H1 (cell line): ENCODE measurements at regions not wholly inside any gene's neighbourhood (a gene's known extent, or its start where the extent isn't known, plus 50 kb on each side); places are given as distances from the start of the nearest gene placed in this dataset.

Experiments
- CTCF ChIA-PET: fragments of 300-600 bp; sonication (Branson Sonifier 250); formaldehyde crosslinking; loops from one replicate; lab custom pipeline; 2021; ENCODE audit not compliant: partially characterized antibody; lab: Charles Lee
- POLR2A ChIA-PET: fragments of 300-600 bp; sonication (Branson Sonifier 250); formaldehyde crosslinking; loops from one replicate; lab custom pipeline; 2021; ENCODE audit warnings: inconsistent platforms; ENCODE audit not compliant: partially characterized antibody; lab: Charles Lee
- DNase-seq, 2 experiments: peaks; one replicate each; pipeline versions ENCODE4 v3.0.0 to v3.0.0-alpha.2; 2010 to 2022; ENCODE audit warnings: low spot score in 2 of 2, low read depth in 1 of 2, mixed read lengths in 1 of 2
- FAIRE-seq: peaks from 2 replicates; lab custom pipeline; 2011; peaks lifted over from hg19 to GRCh38; lab: Jason Lieb, UNC
- H2AFZ ChIP-seq: 2 replicates; pipeline ENCODE4 v1.8.1; 2012; ENCODE audit warnings: low read length, inconsistent platforms
- H2AK5ac ChIP-seq: 2 replicates; pipeline ENCODE4 v1.6.1; 2013; ENCODE audit warnings: low read depth, low read length
- H2BK120ac ChIP-seq: replicated peaks from 2 replicates; pipeline ENCODE3; 2013; ENCODE audit warnings: low read depth, low read length, inconsistent platforms
- H2BK12ac ChIP-seq: 2 replicates; pipeline ENCODE4 v1.6.1; 2013; ENCODE audit warnings: low read depth, low read length
- H2BK15ac ChIP-seq: 2 replicates; pipeline ENCODE4 v1.6.1; 2013; ENCODE audit warnings: low read length
- H2BK20ac ChIP-seq: 2 replicates; pipeline ENCODE4 v1.6.1; 2013; ENCODE audit warnings: low read length
- H2BK5ac ChIP-seq: 2 replicates; pipeline ENCODE4 v1.6.1; 2013; ENCODE audit warnings: low read depth, low read length
- H3K14ac ChIP-seq: 2 replicates; pipeline ENCODE4 v1.6.1; 2013; ENCODE audit warnings: inconsistent platforms; ENCODE audit not compliant: insufficient read length
- H3K18ac ChIP-seq: 2 replicates; pipeline ENCODE4 v1.6.1; 2013; ENCODE audit warnings: low read length; ENCODE audit errors: extremely low read depth
- H3K23ac ChIP-seq: 2 replicates; pipeline ENCODE4 v1.6.1; 2013; ENCODE audit warnings: inconsistent platforms; ENCODE audit not compliant: insufficient read length
- H3K23me2 ChIP-seq: 2 replicates; pipeline ENCODE4 v1.6.1; 2013; ENCODE audit warnings: low read depth, low read length
- H3K27ac ChIP-seq: 2 replicates; pipeline ENCODE4 v1.6.1; 2011; ENCODE audit warnings: low read depth, low read length, inconsistent platforms
- H3K27me3 ChIP-seq, 4 experiments: replicated peaks in 1 of 4; 1 replicate in 1 of 4; 2 replicates in 3 of 4; pipeline versions ENCODE4 v1.6.1 to v1.8.1; 2011 to 2013; ENCODE audit warnings: low read length in 3 of 4, mild to moderate bottlenecking in 3 of 4, inconsistent platforms in 2 of 4, mixed read lengths in 2 of 4, moderate library complexity in 1 of 4; ENCODE audit not compliant: control insufficient read depth in 3 of 4, insufficient read depth in 3 of 4; ENCODE audit errors: extremely low read depth in 1 of 4
- H3K36me3 ChIP-seq, 4 experiments: 2 replicates each; pipeline versions ENCODE4 v1.6.1 to v1.8.1; 2011 to 2013; ENCODE audit warnings: mild to moderate bottlenecking in 4 of 4, low read length in 3 of 4, moderate library complexity in 2 of 4, control low read depth in 1 of 4, inconsistent platforms in 1 of 4; ENCODE audit not compliant: insufficient read depth in 4 of 4, control insufficient read depth in 2 of 4
- H3K4ac ChIP-seq: replicated peaks from 2 replicates; pipeline ENCODE3; 2013; ENCODE audit warnings: low read length, low read depth, mixed read lengths, inconsistent platforms; ENCODE audit not compliant: insufficient read length
- H3K4me1 ChIP-seq, 4 experiments: replicated peaks in 1 of 4; 1 replicate in 1 of 4; 2 replicates in 3 of 4; pipeline versions ENCODE4 v1.6.1 to v1.8.1; 2011 to 2013; ENCODE audit warnings: low read length in 3 of 4, inconsistent platforms in 2 of 4, mixed read lengths in 1 of 4; ENCODE audit not compliant: insufficient read depth in 4 of 4, control insufficient read depth in 3 of 4
- H3K4me2 ChIP-seq, 2 experiments: 2 replicates each; pipeline versions ENCODE4 v1.6.1 to v1.8.1; 2011 to 2013; ENCODE audit warnings: low read depth in 2 of 2, low read length in 2 of 2, control low read depth in 1 of 2, inconsistent platforms in 1 of 2, mild to moderate bottlenecking in 1 of 2; ENCODE audit not compliant: insufficient read depth in 1 of 2
- H3K4me3 ChIP-seq, 4 experiments: fragments of 200-600, 300-600 bp in 1 of 4; sonication (generic), shearing (Covaris generic), sonication (Bioruptor Twin) in 1 of 4; 2 replicates each; pipeline versions ENCODE4 v1.5.1 to v1.8.1; 2011 to 2016; ENCODE audit warnings: low read length in 4 of 4, low read depth in 3 of 4, control low read depth in 2 of 4, inconsistent platforms in 2 of 4, mild to moderate bottlenecking in 2 of 4, mixed read lengths in 1 of 4, moderate library complexity in 1 of 4; ENCODE audit not compliant: insufficient read depth in 2 of 4; ENCODE audit errors: extremely low read depth in 1 of 4
- H3K56ac ChIP-seq: replicated peaks from 2 replicates; pipeline ENCODE3; 2013; ENCODE audit warnings: low read depth, mild to moderate bottlenecking, mixed read lengths, low read length, inconsistent platforms; ENCODE audit not compliant: insufficient read length
- H3K79me1 ChIP-seq: 2 replicates; pipeline ENCODE4 v1.6.1; 2013; ENCODE audit warnings: low read depth, low read length, control low read depth
- H3K79me2 ChIP-seq, 2 experiments: 2 replicates each; pipeline versions ENCODE4 v1.6.1 to v1.8.1; 2012 to 2013; ENCODE audit warnings: low read length in 2 of 2, mild to moderate bottlenecking in 2 of 2, inconsistent platforms in 1 of 2; ENCODE audit not compliant: insufficient read depth in 2 of 2, control insufficient read depth in 1 of 2
- H3K9ac ChIP-seq, 4 experiments: replicated peaks in 1 of 4; 1 replicate in 1 of 4; 2 replicates in 3 of 4; pipeline versions ENCODE4 v1.6.1 to v1.8.1; 2011 to 2013; ENCODE audit warnings: low read depth in 3 of 4, low read length in 3 of 4, control low read depth in 2 of 4, mild to moderate bottlenecking in 2 of 4, moderate library complexity in 2 of 4, inconsistent platforms in 1 of 4; ENCODE audit errors: extremely low read depth in 1 of 4
- H3K9me3 ChIP-seq, 2 experiments: 2 replicates each; pipeline versions ENCODE4 v1.6.1 to v1.8.1; 2012 to 2013; ENCODE audit warnings: mild to moderate bottlenecking in 2 of 2, moderate library complexity in 2 of 2, control low read depth in 1 of 2, inconsistent platforms in 1 of 2, low read depth in 1 of 2, low read length in 1 of 2, mixed read lengths in 1 of 2; ENCODE audit not compliant: insufficient read depth in 2 of 2
- H4K20me1 ChIP-seq, 2 experiments: replicated peaks in 1 of 2; 2 replicates each; pipeline versions ENCODE3 to v1.8.1; 2011 to 2013; ENCODE audit warnings: inconsistent platforms in 2 of 2, low read length in 2 of 2, mild to moderate bottlenecking in 1 of 2; ENCODE audit not compliant: insufficient read depth in 2 of 2, control insufficient read depth in 1 of 2
- H4K5ac ChIP-seq: 2 replicates; pipeline ENCODE4 v1.6.1; 2013; ENCODE audit warnings: low read length, low read depth, mixed read lengths, inconsistent platforms; ENCODE audit not compliant: insufficient read length
- H4K8ac ChIP-seq: 2 replicates; pipeline ENCODE4 v1.8.0; 2013; ENCODE audit warnings: mild to moderate bottlenecking, moderate library complexity, low read length, inconsistent platforms; ENCODE audit not compliant: insufficient read depth; ENCODE audit errors: extremely low read depth
- H4K91ac ChIP-seq: replicated peaks from 2 replicates; pipeline ENCODE3; 2013; ENCODE audit warnings: low read length, mixed read lengths, inconsistent platforms; ENCODE audit not compliant: insufficient read length
- ASH2L ChIP-seq: fragments of 200-600, 300-600 bp; sonication (generic); IDR thresholded peaks from one replicate; pipeline ENCODE4 v1.7.1; 2017; ENCODE audit warnings: low read length
- BACH1 ChIP-seq: IDR thresholded peaks from 2 replicates; pipeline ENCODE4 v1.6.1; 2012; ENCODE audit warnings: low read length, improper control_type of control experiment
- CHD2 ChIP-seq: IDR thresholded peaks from 2 replicates; pipeline ENCODE4 v1.6.1; 2012; ENCODE audit warnings: low read length, improper control_type of control experiment
- EP300 ChIP-seq, 2 experiments: IDR thresholded peaks; 1 replicate in 1 of 2; 2 replicates in 1 of 2; pipeline ENCODE4 v1.6.1; 2011 to 2012; ENCODE audit warnings: low read depth in 2 of 2, low read length in 2 of 2, mild to moderate bottlenecking in 2 of 2, borderline replicate concordance in 1 of 2, inconsistent platforms in 1 of 2, moderate library complexity in 1 of 2
- EZH2 ChIP-seq: fragments of 200-600 bp; sonication (generic); IDR thresholded peaks from 2 replicates; pipeline ENCODE4 v1.7.1; 2012; ENCODE audit warnings: low read depth, mild to moderate bottlenecking, moderate library complexity, low read length, inconsistent platforms; ENCODE audit not compliant: severe bottlenecking
- GTF2F1 ChIP-seq: IDR thresholded peaks from 2 replicates; pipeline ENCODE4 v1.6.1; 2012; ENCODE audit warnings: low read depth, low read length, improper control_type of control experiment, borderline replicate concordance
- HDAC2 ChIP-seq, 2 experiments: fragments of 300-600 bp in 1 of 2; sonication (generic) in 1 of 2; IDR thresholded peaks; 2 replicates each; pipeline ENCODE4 v1.6.1; 2011 to 2012; ENCODE audit warnings: low read depth in 2 of 2, low read length in 2 of 2, mild to moderate bottlenecking in 2 of 2, moderate library complexity in 2 of 2, borderline replicate concordance in 1 of 2, inconsistent platforms in 1 of 2
- KDM4A ChIP-seq: IDR thresholded peaks from one replicate; pipeline ENCODE4 v1.7.1; 2012; ENCODE audit warnings: low read depth, mild to moderate bottlenecking, moderate library complexity, low read length, inconsistent platforms; ENCODE audit not compliant: severe bottlenecking
- MAFK ChIP-seq: IDR thresholded peaks from 2 replicates; pipeline ENCODE4 v1.6.1; 2012; ENCODE audit warnings: low read depth, mild to moderate bottlenecking, improper control_type of control experiment, low read length
- POU5F1 ChIP-seq: IDR thresholded peaks from 2 replicates; pipeline ENCODE4 v1.6.1; 2011; ENCODE audit warnings: low read depth, mild to moderate bottlenecking, low read length, moderate library complexity
- RXRA ChIP-seq: IDR thresholded peaks from 2 replicates; pipeline ENCODE4 v1.6.1; 2011; ENCODE audit warnings: low read depth, mild to moderate bottlenecking, low read length, moderate library complexity; ENCODE audit not compliant: insufficient read depth
- SAP30 ChIP-seq: fragments of 300-600 bp; sonication (generic); IDR thresholded peaks from 2 replicates; pipeline ENCODE4 v1.7.1; 2012; ENCODE audit warnings: low read length, moderate library complexity, mild to moderate bottlenecking, inconsistent platforms; ENCODE audit not compliant: insufficient read depth, insufficient replicate concordance
- SIX5 ChIP-seq: IDR thresholded peaks from 2 replicates; pipeline ENCODE4 v1.6.1; 2011; ENCODE audit warnings: mild to moderate bottlenecking, low read depth, low read length
- SP4 ChIP-seq: IDR thresholded peaks from 2 replicates; pipeline ENCODE4 v1.6.1; 2012; ENCODE audit warnings: low read length, inconsistent platforms
- TCF12 ChIP-seq: IDR thresholded peaks from 2 replicates; pipeline ENCODE4 v1.6.1; 2011; ENCODE audit warnings: low read depth, mild to moderate bottlenecking, low read length
- WGBS, 2 experiments: shearing (Covaris generic) in 1 of 2; methylation state at CpG; one replicate each; pipeline versions ENCODE4 v1.1.6 to v1.1.7; 2013 to 2015; ENCODE audit warnings: low lambda C conversion rate in 2 of 2, mixed read lengths in 2 of 2, inconsistent platforms in 1 of 2, low coverage in 1 of 2, missing lambda C conversion rate in 1 of 2; ENCODE audit not compliant: insufficient replicate concordance in 2 of 2, insufficient coverage in 1 of 2, insufficient read length in 1 of 2; ENCODE audit errors: extremely low coverage in 1 of 2, missing lambda C conversion rate in 1 of 2; 5-methylcytosine and 5-hydroxymethylcytosine counted together

DNA sequence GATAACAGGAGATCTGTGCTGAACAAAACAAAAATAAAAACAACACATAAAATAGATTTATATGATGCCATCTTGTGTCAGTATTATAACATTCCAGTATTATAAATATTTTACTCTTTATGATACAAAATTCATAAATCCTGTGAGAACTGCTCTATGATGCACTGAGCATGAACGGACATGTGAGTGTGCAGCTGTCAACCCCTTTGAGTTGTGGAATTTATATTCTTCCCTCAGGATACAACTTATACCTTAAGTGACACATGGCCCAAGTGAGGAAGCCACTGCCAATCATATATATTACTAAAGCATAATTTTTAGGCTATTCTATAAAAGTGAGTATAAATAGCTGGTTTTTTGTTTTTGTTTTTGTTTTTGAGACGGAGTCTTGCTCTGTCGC is 116.0 kb upstream of the OR13F1 start:
- Histone ChIP-seq H3K4me2 (no peak overlapping the region), H3K36me3 (no peaks in the 10 kb centered on the region), H2BK15ac (no peak overlapping the region), H4K91ac (no peak overlapping the region), H3K18ac (no peak overlapping the region), H3K27me3 (no peaks in the 10 kb centered on the region), H3K79me1 (no peaks in the 10 kb centered on the region), H2AK5ac (no peak overlapping the region), H3K23me2 (no peaks in the 10 kb centered on the region), H2BK120ac (no peak overlapping the region), H2BK20ac (no peak overlapping the region), H4K20me1 (no peaks in the 10 kb centered on the region), H2BK5ac (no peak overlapping the region), H3K14ac (no peak overlapping the region), H3K4me1 (no peaks in the 10 kb centered on the region), H3K9me3 (no peaks in the 10 kb centered on the region), H3K23ac (no peak overlapping the region), H3K27ac (no peak overlapping the region), H3K79me2 (no peaks in the 10 kb centered on the region), H3K56ac (no peak overlapping the region), H4K8ac (no peak overlapping the region), H2BK12ac (no peak overlapping the region), H2AFZ (no peak overlapping the region), H4K5ac (no peak overlapping the region), H3K4me3 (no peak overlapping the region), H3K9ac (no peak overlapping the region), H3K4ac (no peak overlapping the region)
- CTCF ChIA-PET: interaction anchor here (0.7 to 7.6 kb wide), 4 partner anchors 22 to 237 kb away, joined by 3 to 133 read pairs (median 3); no protein-coding TSS in a partner anchor
- FAIRE-seq (no peak), DNase-seq (no peak)
- 98% methylated on average over 3 of the region's 3 CpGs; no CpG with 5 or more reads in 1 of the 2 experiments for WGBS, 2 experiments
- POLR2A ChIA-PET: no interaction called here
- TF ChIP-seq SAP30 (no peak), BACH1 (no peak), KDM4A (no peak), HDAC2 (IDR thresholded peaks at IDR 0.05; ENCODE audit: borderline replicate concordance in 1 of 2, low read depth in 2 of 2, low read length in 2 of 2) (no peak), TCF12 (no peak), ASH2L (no peak), EZH2 (no peak), RXRA (no peak), SIX5 (no peak), EP300 (IDR thresholded peaks at IDR 0.05; ENCODE audit: borderline replicate concordance in 1 of 2, low read depth in 2 of 2, low read length in 2 of 2) (no peak), GTF2F1 (no peak), SP4 (no peak), POU5F1 (no peak), MAFK (no peak), CHD2 (no peak)
